ENCODE measurements at regions not wholly inside any gene's neighbourhood (a gene's known extent, or its start where the extent isn't known, plus 50 kb on each side); places are given as distances from the start of the nearest gene placed in this dataset.

GRCh38 chr18:33802955-33803354 lies 224.9 kb downstream of the ASXL3 start:
- ATAC-seq, result no peak
- TF ChIP-seq OSR1 (CRISPR knock-in tag; IDR thresholded peaks at IDR 0.05), result no peak
- TF ChIP-seq ZNF8 (CRISPR knock-in tag; IDR thresholded peaks at IDR 0.05), result no peak
- no peak for TF ChIP-seq ISL1 (CRISPR knock-in tag; IDR thresholded peaks at IDR 0.05)
- no peak for TF ChIP-seq PATZ1 (CRISPR knock-in tag; IDR thresholded peaks at IDR 0.05; ENCODE audit: borderline replicate concordance)
- TF ChIP-seq GLIS3 (CRISPR knock-in tag; IDR thresholded peaks at IDR 0.05), result no peak
- no peak for TF ChIP-seq ZFP30 (CRISPR knock-in tag; IDR thresholded peaks at IDR 0.05)
- TF ChIP-seq TOX (CRISPR knock-in tag; IDR thresholded peaks at IDR 0.05; ENCODE audit: borderline replicate concordance), result no peak
- no peak for TF ChIP-seq PPARA (CRISPR knock-in tag; IDR thresholded peaks at IDR 0.05; ENCODE audit: borderline replicate concordance)
- no peak for TF ChIP-seq ZNF70 (CRISPR knock-in tag; IDR thresholded peaks at IDR 0.05)
- no peak for TF ChIP-seq TSHZ2 (CRISPR knock-in tag; IDR thresholded peaks at IDR 0.05)
- no peak for TF ChIP-seq BACH2 (CRISPR knock-in tag; IDR thresholded peaks at IDR 0.05; ENCODE audit: borderline replicate concordance)
- TF ChIP-seq CSRNP3 (CRISPR knock-in tag; IDR thresholded peaks at IDR 0.05), result no peak
- no peak for TF ChIP-seq ZFP3 (CRISPR knock-in tag; IDR thresholded peaks at IDR 0.05)
- TF ChIP-seq ARNTL (CRISPR knock-in tag; IDR thresholded peaks at IDR 0.05; ENCODE audit: borderline replicate concordance, low read depth), result no peak
- TF ChIP-seq CSDC2 (CRISPR knock-in tag; IDR thresholded peaks at IDR 0.05), result no peak
- TF ChIP-seq TCF4 (CRISPR knock-in tag; IDR thresholded peaks at IDR 0.05; ENCODE audit: borderline replicate concordance), result no peak
- TF ChIP-seq POU6F1 (CRISPR knock-in tag; IDR thresholded peaks at IDR 0.05; ENCODE audit: borderline replicate concordance, low read depth), result no peak

All from SK-N-SH treated with all-trans-retinoic acid at 6 μM for 48 hours (cell line).